ENCODE measurements at regions not wholly inside any gene's neighbourhood (a gene's known extent, or its start where the extent isn't known, plus 50 kb on each side); places are given as distances from the start of the nearest gene placed in this dataset.

DNA sequence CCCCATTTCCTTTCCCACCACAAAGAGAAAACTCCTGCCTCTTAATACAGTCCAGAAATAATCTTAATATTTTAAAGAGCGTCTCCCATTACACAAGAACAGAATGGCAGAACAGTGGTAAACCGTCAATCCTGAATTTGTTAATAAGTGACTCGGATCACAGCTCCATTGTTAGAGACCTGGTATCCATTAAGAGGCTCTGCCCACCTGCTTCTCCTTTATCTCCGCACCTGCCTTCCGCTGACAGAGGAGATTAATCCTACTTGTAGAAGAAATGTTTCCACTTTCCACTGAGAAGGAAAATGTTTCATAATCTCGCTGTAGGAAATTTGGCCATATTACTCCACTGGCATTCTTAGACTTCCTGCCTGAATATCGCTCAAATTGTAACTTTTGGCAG is 1493.2 kb downstream of the MAT2B start:
- TF ChIP-seq ZNF70 (CRISPR knock-in tag; IDR thresholded peaks at IDR 0.05): no peak
- TF ChIP-seq ZNF565 (CRISPR knock-in tag; conservative IDR thresholded peaks at IDR 0.05; ENCODE audit: low read depth): no peak
- no peak for TF ChIP-seq RARB (CRISPR knock-in tag; IDR thresholded peaks at IDR 0.05)
- no peak for TF ChIP-seq SNAI2 (CRISPR knock-in tag; IDR thresholded peaks at IDR 0.05)
- TF ChIP-seq ZNF8 (CRISPR knock-in tag; IDR thresholded peaks at IDR 0.05): no peak
- no peak for TF ChIP-seq ISL1 (CRISPR knock-in tag; IDR thresholded peaks at IDR 0.05)
- no peak for TF ChIP-seq CSDC2 (CRISPR knock-in tag; IDR thresholded peaks at IDR 0.05)
- TF ChIP-seq ZFP30 (CRISPR knock-in tag; IDR thresholded peaks at IDR 0.05): no peak

Data from SK-N-SH treated with all-trans-retinoic acid at 6 μM for 48 hours (cell line).